ENCODE measurements at regions not wholly inside any gene's neighbourhood (a gene's known extent, or its start where the extent isn't known, plus 50 kb on each side); places are given as distances from the start of the nearest gene placed in this dataset.

DNA sequence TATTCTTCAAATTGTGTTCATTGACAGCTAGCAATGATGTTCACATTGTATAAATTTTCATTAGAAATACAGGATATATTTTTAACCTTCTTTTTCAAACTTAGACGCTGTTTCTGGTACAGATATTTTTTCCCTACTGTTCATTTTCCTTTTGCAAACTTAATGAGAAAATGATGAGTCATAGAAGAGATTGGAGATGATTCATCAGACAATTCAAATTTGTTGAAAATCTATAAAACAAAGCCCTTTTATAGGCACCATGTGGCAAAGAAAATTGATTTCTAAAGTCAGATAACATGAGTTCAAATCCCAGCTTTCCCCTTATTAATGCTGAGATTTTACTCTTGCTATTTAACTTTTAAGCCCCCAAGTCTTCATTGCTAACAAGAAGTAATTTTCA is 728.8 kb upstream of the DDX18 start:
- DNase-seq, result no peak

- DNase-seq, result no peak
These were observed 728.1 kb upstream of the DDX18 start for GRCh38 chr2:117086174-117086942.

- DNase-seq, result no peak
These were observed 727.6 kb upstream of the DDX18 start for GRCh38 chr2:117086943-117087250.

DNA sequence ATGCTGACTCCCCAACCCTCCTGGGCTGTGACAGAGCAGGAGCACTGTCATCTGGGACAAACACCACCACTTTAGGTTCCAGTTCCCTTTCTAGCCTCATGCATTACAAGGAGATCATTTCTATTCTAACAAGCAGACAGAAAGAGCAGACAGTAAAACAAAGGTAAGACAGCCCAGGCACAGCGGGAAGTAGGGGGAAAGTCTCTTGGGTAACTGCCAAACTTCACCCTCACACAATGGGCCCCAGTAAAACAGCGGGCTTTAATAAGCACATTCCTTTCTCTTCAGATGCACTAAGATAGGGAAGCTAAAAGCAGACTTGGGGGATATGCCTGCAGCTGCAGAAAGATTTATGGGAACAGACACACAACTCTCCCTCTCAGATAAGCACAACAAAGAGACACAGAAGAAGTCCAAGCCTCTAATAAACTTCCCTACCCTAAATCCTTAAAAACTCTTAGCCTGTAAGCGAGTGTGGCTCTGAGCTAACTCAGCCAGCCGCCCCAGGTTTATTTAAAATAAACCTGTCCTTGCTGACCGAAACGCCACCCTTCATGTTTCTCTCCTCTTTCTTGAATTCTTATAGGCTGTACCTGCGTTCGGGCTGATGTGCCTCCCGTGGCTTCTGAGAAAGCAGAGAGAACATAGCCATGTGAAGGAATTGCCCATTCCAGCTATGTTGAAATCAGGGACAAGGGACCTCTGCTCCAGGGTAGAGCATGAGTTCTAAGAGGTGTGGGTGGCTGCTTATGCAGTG is 726.8 kb upstream of the DDX18 start:
- DNase-seq, result no peak

DNA sequence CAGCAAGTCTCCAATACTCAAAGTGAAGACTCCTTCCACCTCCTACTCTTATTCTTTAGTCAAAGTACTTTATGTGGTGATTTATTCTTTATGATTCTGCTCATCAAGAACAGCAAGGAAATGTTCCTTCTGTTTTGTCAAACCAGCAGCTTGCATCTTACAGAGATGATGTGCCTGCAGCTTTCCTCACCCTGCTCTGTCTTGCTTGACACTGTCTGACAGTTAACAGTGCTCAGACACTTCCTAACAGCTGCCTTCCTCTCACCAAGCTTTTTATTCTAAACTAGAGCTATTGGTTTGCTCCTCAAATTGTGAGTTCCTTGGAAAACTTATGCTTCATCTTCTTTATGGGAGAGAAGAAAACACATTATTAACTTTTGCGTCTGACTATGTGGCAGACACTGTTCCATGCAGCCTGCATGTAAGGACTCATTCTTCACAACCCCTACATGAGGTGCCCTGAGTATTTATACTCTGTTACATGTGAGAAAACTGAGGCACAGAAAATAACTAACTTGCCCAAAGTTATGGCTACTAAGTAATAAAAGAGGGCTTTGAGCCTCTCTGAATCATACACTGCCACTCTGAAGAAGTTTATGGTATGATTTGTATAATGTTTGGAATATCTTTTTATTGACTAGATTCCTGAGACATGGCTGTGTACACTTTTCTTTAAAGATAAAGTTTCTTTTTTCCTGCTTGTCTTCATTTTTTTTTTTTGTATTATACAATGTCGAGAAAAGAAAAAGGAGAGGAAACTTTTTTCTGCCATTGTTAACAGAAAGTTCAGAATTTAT is 723.3 kb upstream of the DDX18 start:
- DNase-seq, result no peak

GRCh38 chr2:117101613-117102012 is 712.9 kb upstream of the DDX18 start:
- DNase-seq, result no peak

DNA sequence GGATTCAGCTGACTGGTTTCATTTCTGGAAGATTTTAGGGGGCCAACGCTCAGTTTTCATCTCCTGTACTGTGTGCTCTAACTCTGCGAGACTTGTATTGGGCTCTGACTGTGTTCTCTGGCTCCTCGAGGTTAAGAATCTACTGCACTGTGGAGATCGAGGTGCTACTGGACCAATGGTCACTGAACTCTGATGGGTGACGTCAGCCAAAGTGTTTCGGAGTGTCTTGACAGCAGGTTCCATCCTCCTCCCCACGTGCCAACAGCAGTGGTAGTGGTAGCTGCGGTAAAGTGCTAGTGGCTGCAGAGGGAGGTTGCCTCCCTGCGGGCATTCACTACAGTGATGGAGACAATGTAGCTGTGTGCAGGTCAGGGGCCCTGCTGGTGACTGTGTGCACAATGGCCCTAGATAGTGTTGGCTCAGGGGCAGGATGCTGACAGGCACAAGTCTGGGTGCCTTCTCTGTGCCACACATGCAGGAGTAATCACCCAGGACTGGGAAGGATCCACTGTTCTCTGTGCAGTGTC is 705.7 kb upstream of the DDX18 start:
- DNase-seq, result no peak

GRCh38 chr2:117118994-117119393 is 695.5 kb upstream of the DDX18 start:
- DNase-seq, result no peak

GRCh38 chr2:117123362-117123761 is 691.1 kb upstream of the DDX18 start:
- no peak for DNase-seq

GRCh38 chr2:117126656-117127055 is 687.8 kb upstream of the DDX18 start:
- DNase-seq, result no peak

DNA sequence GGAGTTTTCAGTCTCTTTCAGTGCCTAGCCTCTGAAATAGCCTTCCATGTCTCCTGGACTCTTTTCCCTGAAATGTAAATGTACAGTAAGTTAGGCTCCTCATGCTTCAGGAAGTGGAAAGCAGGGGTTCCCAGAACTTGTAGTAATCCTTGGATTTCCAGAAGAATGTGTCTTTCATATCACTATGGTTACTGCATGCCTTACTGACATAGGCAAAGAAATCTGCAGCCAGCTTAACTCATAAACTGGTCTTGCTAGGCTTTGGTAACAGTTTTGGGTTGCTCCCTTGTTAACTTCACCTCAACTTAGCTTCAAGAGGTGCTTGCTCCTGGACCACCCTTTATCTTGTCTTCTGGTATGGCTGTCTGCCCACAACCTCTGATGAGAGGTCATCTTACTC is 686.8 kb upstream of the DDX18 start:
- no peak for DNase-seq

- no peak for DNase-seq
These were observed 686.0 kb upstream of the DDX18 start for GRCh38 chr2:117128461-117128860.

- no peak for DNase-seq
These were observed 677.1 kb upstream of the DDX18 start for GRCh38 chr2:117137371-117137770.

DNA sequence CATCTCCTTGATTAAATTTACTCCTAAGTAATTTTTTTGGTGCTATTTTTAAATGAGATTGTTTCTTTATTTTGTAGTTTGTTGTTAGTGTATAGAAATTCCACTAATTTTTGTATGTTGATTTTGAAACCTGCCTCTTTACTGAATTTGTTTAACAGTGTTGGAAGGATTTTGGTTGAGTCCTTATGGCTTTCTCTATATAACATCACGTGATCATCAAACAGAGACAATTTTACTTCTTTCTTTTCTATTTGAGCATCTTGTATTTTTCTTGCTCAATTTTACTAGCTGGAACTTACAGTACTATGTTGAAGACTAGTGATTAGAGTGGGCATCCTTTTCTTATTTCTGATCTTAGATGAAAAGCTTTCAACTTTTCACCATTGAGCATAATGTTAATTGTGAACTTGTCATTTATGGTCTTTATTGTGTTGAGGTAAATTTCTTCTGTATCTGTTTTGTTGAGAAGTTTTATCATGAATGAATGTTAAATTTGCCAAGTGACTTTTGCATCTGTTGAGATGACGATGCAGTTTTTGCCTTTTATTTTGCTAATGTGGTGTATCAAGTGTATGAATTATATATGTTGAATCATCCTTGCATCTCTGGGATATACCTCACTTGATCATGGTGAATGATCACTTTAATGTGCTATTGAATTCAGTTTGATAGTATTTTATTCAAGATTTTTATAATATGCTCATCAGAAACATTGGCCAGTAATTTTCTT is 645.3 kb upstream of the DDX18 start:
- DNase-seq, result no peak

DNA sequence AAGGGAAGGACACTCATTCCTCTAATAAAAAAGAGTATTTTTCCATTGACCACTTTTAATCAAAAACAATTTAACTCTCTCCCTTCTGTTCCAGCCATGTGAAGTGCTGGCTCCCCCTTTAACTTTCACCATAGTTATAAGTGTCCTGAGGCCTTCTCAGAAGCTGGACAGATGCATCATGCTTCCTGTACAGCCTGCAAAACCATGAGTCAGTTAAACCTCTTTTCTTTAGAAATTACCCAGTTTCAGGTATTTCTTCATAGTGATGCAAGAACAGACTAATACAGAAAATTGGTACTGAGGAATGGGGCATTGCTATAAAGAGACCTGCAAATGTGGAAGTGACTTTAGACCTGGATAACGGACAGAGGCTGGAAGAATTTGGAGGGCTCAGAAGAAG is 643.6 kb upstream of the DDX18 start:
- no peak for DNase-seq

DNA sequence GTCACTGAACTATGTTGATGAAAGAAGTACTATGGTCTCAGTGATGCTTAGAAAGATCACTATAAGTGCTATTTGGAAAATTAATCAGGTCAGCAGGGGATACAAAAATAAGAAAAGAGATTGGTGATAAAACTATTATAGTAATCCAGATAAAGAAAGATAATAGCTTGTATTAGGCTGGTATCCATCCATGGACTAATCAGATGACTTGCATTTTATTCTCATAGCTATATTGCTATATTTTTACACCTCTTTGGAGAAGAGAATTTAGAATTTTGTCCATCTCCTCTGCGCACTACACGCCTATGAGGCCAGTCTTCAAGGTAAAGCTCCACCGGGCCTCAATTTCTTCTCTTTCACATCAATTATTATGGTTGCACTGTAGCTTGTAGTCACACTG is 635.1 kb upstream of the DDX18 start:
- DNase-seq, result no peak

GRCh38 chr2:117190856-117191559 is 623.5 kb upstream of the DDX18 start:
- DNase-seq, result no peak

GRCh38 chr2:117195381-117195780 is 619.1 kb upstream of the DDX18 start:
- DNase-seq, result no peak

GRCh38 chr2:117199511-117199910 is 615.0 kb upstream of the DDX18 start:
- no peak for DNase-seq

DNA sequence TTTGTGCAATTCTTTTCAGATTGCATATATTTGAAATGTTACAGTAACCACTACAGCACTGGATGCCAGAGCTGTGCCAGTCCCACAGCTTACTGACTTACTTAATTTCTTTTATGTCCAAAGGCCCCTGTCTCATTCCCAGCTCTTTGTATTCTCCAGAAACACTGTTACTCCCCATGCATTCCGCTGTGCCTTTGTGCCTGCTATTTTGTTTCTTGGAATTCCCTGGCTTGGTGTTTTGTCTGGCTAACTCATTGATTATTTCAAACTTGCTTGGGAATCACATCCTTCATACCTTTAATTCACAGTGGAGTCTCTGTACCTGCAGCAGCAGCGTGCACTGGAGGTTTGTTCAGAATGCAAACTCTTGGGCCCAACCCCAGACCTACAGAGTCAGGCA is 601.9 kb upstream of the DDX18 start:
- DNase-seq, result no peak

- DNase-seq, result no peak
These were observed 597.3 kb upstream of the DDX18 start for GRCh38 chr2:117217145-117217544.

GRCh38 chr2:117222809-117223208 is 591.7 kb upstream of the DDX18 start:
- DNase-seq, result no peak

All from midbrain (tissue), 1 donor.